ENCODE measurements at regions not wholly inside any gene's neighbourhood (a gene's known extent, or its start where the extent isn't known, plus 50 kb on each side); places are given as distances from the start of the nearest gene placed in this dataset.

- dilution Hi-C loops (cut with MboI; ENCODE audit: extremely low pct_ligation_motif_present, low sequenced_read_pairs) = no loop called here
- Histone ChIP-seq H3K4me1 (ENCODE audit: control insufficient read depth, extremely low read depth, insufficient read depth, low read length) (no peaks in the 10 kb centered on the region), H3K4me2 (ENCODE audit: insufficient read depth, low read length) (no peak overlapping the region), H3K27ac (ENCODE audit: insufficient read depth, low read depth, low read length) (no peak overlapping the region), H3K79me2 (ENCODE audit: control insufficient read depth, insufficient read depth, low read length) (no peaks in the 10 kb centered on the region), H3K4me3 (replicated peaks in 1 of 3; ENCODE audit: insufficient read depth in 1 of 3, low read depth in 1 of 3, low read length in 3 of 3) (no peak overlapping the region), H3K9ac (replicated peaks; ENCODE audit: extremely low read depth, insufficient read depth, low read length) (no peak overlapping the region), H4K20me1 (replicated peaks; ENCODE audit: control insufficient read depth, extremely low read depth, insufficient read depth, low read length) (no peaks in the 10 kb centered on the region), H3K9me1 (replicated peaks; ENCODE audit: control insufficient read depth, extremely low read depth, insufficient read depth, low read length) (no peaks in the 10 kb centered on the region), H3K27me3 (ENCODE audit: control insufficient read depth in 2 of 2, insufficient read depth in 2 of 2, low read length in 2 of 2) (no peaks in the 10 kb centered on the region), H3K36me3 (ENCODE audit: control insufficient read depth in 2 of 2, extremely low read depth in 1 of 2, insufficient read depth in 2 of 2, low read length in 2 of 2) (no peaks in the 10 kb centered on the region), H2AFZ (ENCODE audit: low read depth, low read length) (no peak overlapping the region), H3K9me3 (replicated peaks; ENCODE audit: control insufficient read depth, insufficient read depth, low read length) (no peaks in the 10 kb centered on the region)
- POLR2A ChIA-PET = no interaction called here
- BruUV-seq (replicated peaks) = no TSS peak
- TF ChIP-seq GATA2 (IDR thresholded peaks at IDR 0.05; ENCODE audit: insufficient read depth, insufficient read length, low read depth, low read length) (no peak), JUN (IDR thresholded peaks at IDR 0.05; ENCODE audit: borderline replicate concordance, insufficient read depth, insufficient read length, low read depth) (no peak)
- intact Hi-C loops (cut with micrococcal nuclease) = no loop called here
- DNase-seq (ENCODE audit: low read depth, low spot score) (no peak), FAIRE-seq (no peak)
- CTCF ChIA-PET = no interaction called here
These were observed 434.8 kb upstream of the IGFBP7 start for GRCh38 chr4:57544811-57545654.

- CTCF ChIA-PET = no interaction called here
- TF ChIP-seq MAX (IDR thresholded peaks at IDR 0.05; ENCODE audit: insufficient read depth, insufficient read length) = no peak
- TF ChIP-seq POLR2A (IDR thresholded peaks at IDR 0.05; ENCODE audit: low read depth, low read length) = no peak
These were observed 394.8 kb upstream of the IGFBP7 start for GRCh38 chr4:57504797-57505530.

More at GRCh38 chr4:57504797-57505530, 394.8 kb upstream of the IGFBP7 start:
- no TSS peak for BruUV-seq (replicated peaks)
- Histone ChIP-seq H3K4me1 (ENCODE audit: control insufficient read depth, extremely low read depth, insufficient read depth, low read length) (no peaks in the 10 kb centered on the region), H3K9me1 (replicated peaks; ENCODE audit: control insufficient read depth, extremely low read depth, insufficient read depth, low read length) (no peaks in the 10 kb centered on the region), H3K9me3 (replicated peaks; ENCODE audit: control insufficient read depth, insufficient read depth, low read length) (no peaks in the 10 kb centered on the region), H3K4me3 (replicated peaks in 1 of 3; ENCODE audit: insufficient read depth in 1 of 3, low read depth in 1 of 3, low read length in 3 of 3) (no peak overlapping the region), H3K27me3 (ENCODE audit: control insufficient read depth in 2 of 2, insufficient read depth in 2 of 2, low read length in 2 of 2) (no peaks in the 10 kb centered on the region), H3K79me2 (ENCODE audit: control insufficient read depth, insufficient read depth, low read length) (no peaks in the 10 kb centered on the region), H3K27ac (ENCODE audit: insufficient read depth, low read depth, low read length) (no peak overlapping the region), H3K9ac (replicated peaks; ENCODE audit: extremely low read depth, insufficient read depth, low read length) (no peak overlapping the region), H2AFZ (ENCODE audit: low read depth, low read length) (no peak overlapping the region), H3K36me3 (ENCODE audit: control insufficient read depth in 2 of 2, extremely low read depth in 1 of 2, insufficient read depth in 2 of 2, low read length in 2 of 2) (no peaks in the 10 kb centered on the region), H3K4me2 (ENCODE audit: insufficient read depth, low read length) (no peak overlapping the region), H4K20me1 (replicated peaks; ENCODE audit: control insufficient read depth, extremely low read depth, insufficient read depth, low read length) (no peaks in the 10 kb centered on the region)
- dilution Hi-C loops (cut with MboI; ENCODE audit: extremely low pct_ligation_motif_present, low sequenced_read_pairs) (no loop called here), intact Hi-C loops (cut with micrococcal nuclease) (no loop called here)
- POLR2A ChIA-PET = no interaction called here
- FAIRE-seq (no peak), DNase-seq (ENCODE audit: low read depth, low spot score) (no peak)

Data from endothelial cell of umbilical vein (primary cell).